GM21723 (cell line): ENCODE measurements at regions not wholly inside any gene's neighbourhood (a gene's known extent, or its start where the extent isn't known, plus 50 kb on each side); places are given as distances from the start of the nearest gene placed in this dataset.
"Not testable (repeated sequence)": the region's sequence is repeated elsewhere in the genome, so short reads cannot be mapped to it uniquely, and the experiment has no call there.

Source experiments
- ATAC-seq: cut with Tn5 transposase; IDR thresholded peaks from one replicate; pipeline ENCODE4 v1.9.1; 2021; ENCODE audit warnings: mild to moderate bottlenecking, moderate library complexity; ENCODE audit not compliant: unreplicated experiment

- no peak for ATAC-seq
Measured at GRCh38 chr13:63249411-63250187, 1834.0 kb upstream of the PCDH20 start.

GRCh38 chr13:63236667-63237396 is 1821.2 kb upstream of the PCDH20 start:
- not testable (repeated sequence) for ATAC-seq

GRCh38 chr13:63218596-63218995 is 1802.9 kb upstream of the PCDH20 start:
- ATAC-seq = not testable (repeated sequence)

- ATAC-seq = no peak
Measured at GRCh38 chr13:63209330-63210017, 1793.8 kb upstream of the PCDH20 start.

- ATAC-seq = no peak
Measured at GRCh38 chr13:63208826-63209225, 1793.2 kb upstream of the PCDH20 start.

- ATAC-seq = no peak
Measured at GRCh38 chr13:63206461-63206860, 1790.8 kb upstream of the PCDH20 start.

- no peak for ATAC-seq
Measured at GRCh38 chr13:63201493-63201892, 1785.8 kb upstream of the PCDH20 start.

- no peak for ATAC-seq
Measured at GRCh38 chr13:63199508-63199907, 1783.9 kb upstream of the PCDH20 start.

GRCh38 chr13:63198071-63198470 is 1782.4 kb upstream of the PCDH20 start:
- no peak for ATAC-seq

- ATAC-seq = no peak
Measured at GRCh38 chr13:63195726-63196125, 1780.1 kb upstream of the PCDH20 start.

- ATAC-seq = no peak
Measured at GRCh38 chr13:63190742-63191141, 1775.1 kb upstream of the PCDH20 start.

GRCh38 chr13:63190219-63190618 is 1774.6 kb upstream of the PCDH20 start:
- ATAC-seq = no peak

GRCh38 chr13:63189712-63190111 is 1774.1 kb upstream of the PCDH20 start:
- ATAC-seq = no peak

GRCh38 chr13:63184693-63185092 is 1769.0 kb upstream of the PCDH20 start:
- no peak for ATAC-seq

- no peak for ATAC-seq
Measured at GRCh38 chr13:63175536-63175935, 1759.9 kb upstream of the PCDH20 start.

GRCh38 chr13:63167699-63168337 is 1752.2 kb upstream of the PCDH20 start:
- no peak for ATAC-seq

GRCh38 chr13:63166345-63166744 is 1750.7 kb upstream of the PCDH20 start:
- ATAC-seq = no peak

- no peak for ATAC-seq
Measured at GRCh38 chr13:63163903-63164302, 1748.3 kb upstream of the PCDH20 start.

- no peak for ATAC-seq
Measured at GRCh38 chr13:63161219-63161618, 1745.6 kb upstream of the PCDH20 start.

GRCh38 chr13:63156816-63157215 is 1741.2 kb upstream of the PCDH20 start:
- no peak for ATAC-seq

GRCh38 chr13:63149375-63149774 is 1733.7 kb upstream of the PCDH20 start:
- ATAC-seq = no peak
